Skeletal muscle tissue (tissue), 3 donors: ENCODE measurements at regions not wholly inside any gene's neighbourhood (a gene's known extent, or its start where the extent isn't known, plus 50 kb on each side); places are given as distances from the start of the nearest gene placed in this dataset.

Experiments used
- H3K27ac ChIP-seq: one replicate; pipeline ENCODE4 v1.7.0; 2013; ENCODE audit warnings: mild to moderate bottlenecking, low read depth, low read length, inconsistent platforms
- H3K27me3 ChIP-seq, 3 donors: one replicate each; pipeline ENCODE4 v1.7.0; 2013; ENCODE audit warnings: low read length in 3 of 3; ENCODE audit not compliant: control insufficient read depth in 3 of 3, insufficient read depth in 3 of 3
- H3K36me3 ChIP-seq, 3 donors: one replicate each; pipeline ENCODE4 v1.7.0; 2013; ENCODE audit warnings: low read length in 3 of 3; ENCODE audit not compliant: control insufficient read depth in 3 of 3, insufficient read depth in 3 of 3
- H3K4me1 ChIP-seq, 3 donors: one replicate each; pipeline ENCODE4 v1.7.0; 2013; ENCODE audit warnings: low read length in 3 of 3, mild to moderate bottlenecking in 3 of 3; ENCODE audit not compliant: control insufficient read depth in 3 of 3, insufficient read depth in 3 of 3
- H3K4me3 ChIP-seq, 3 donors: one replicate each; pipeline ENCODE4 v1.7.0; 2013; ENCODE audit warnings: low read length in 3 of 3
- H3K9ac ChIP-seq, 3 donors: one replicate each; pipeline ENCODE4 v1.7.0; 2013; ENCODE audit warnings: low read length in 3 of 3, mild to moderate bottlenecking in 3 of 3, moderate library complexity in 2 of 3, low read depth in 1 of 3
- H3K9me3 ChIP-seq, 3 donors: one replicate each; pipeline ENCODE4 v1.7.0; 2013; ENCODE audit warnings: low read length in 3 of 3; ENCODE audit not compliant: control insufficient read depth in 3 of 3
- donor health status: Osteomylitis.

DNA sequence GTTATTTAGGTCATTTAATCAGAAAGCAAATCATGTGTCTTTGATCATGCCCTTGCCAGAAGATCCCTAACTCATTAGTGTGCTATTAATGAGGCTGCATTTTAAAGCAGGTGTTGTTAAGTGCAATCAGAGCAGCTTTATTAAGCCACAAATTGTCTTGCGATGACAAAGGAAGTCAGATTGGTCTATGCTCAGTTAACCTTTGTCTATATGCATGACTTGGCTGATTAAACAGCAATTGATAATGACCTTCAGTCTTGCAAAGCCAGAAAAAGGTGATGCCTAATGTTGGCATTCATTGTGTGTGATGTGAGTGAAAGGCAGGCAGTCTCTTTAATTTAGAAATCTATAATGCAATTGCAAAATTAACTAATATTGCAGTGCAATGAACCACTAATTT is 166.9 kb downstream of the RND3 start:
- H3K4me3 ChIP-seq = no peak overlapping the region
- H3K9me3 ChIP-seq = peaks cover 0 to 5% (median 0%) of the 10 kb centered on the region in 3 donors
- H3K27me3 ChIP-seq = no peaks in the 10 kb centered on the region
- no peak overlapping the region for H3K27ac ChIP-seq
- no peaks in the 10 kb centered on the region for H3K4me1 ChIP-seq
- H3K9ac ChIP-seq = no peak overlapping the region
- no peaks in the 10 kb centered on the region for H3K36me3 ChIP-seq

GRCh38 chr2:150319658-150320555 is 167.6 kb downstream of the RND3 start:
- no peaks in the 10 kb centered on the region for H3K36me3 ChIP-seq
- H3K9ac ChIP-seq = no peak overlapping the region
- no peak overlapping the region for H3K27ac ChIP-seq
- no peak overlapping the region for H3K4me3 ChIP-seq
- peaks cover 0 to 7% (median 0%) of the 10 kb centered on the region in 3 donors for H3K9me3 ChIP-seq
- H3K4me1 ChIP-seq = no peaks in the 10 kb centered on the region
- no peaks in the 10 kb centered on the region for H3K27me3 ChIP-seq

- Histone ChIP-seq H3K27me3 (no peaks in the 10 kb centered on the region), H3K9ac (no peak overlapping the region), H3K4me1 (no peaks in the 10 kb centered on the region), H3K27ac (no peak overlapping the region), H3K4me3 (no peak overlapping the region), H3K36me3 (no peaks in the 10 kb centered on the region), H3K9me3 (peaks cover 0 to 7% (median 0%) of the 10 kb centered on the region in 3 donors)
These were observed 168.4 kb downstream of the RND3 start for GRCh38 chr2:150319085-150319484.

DNA sequence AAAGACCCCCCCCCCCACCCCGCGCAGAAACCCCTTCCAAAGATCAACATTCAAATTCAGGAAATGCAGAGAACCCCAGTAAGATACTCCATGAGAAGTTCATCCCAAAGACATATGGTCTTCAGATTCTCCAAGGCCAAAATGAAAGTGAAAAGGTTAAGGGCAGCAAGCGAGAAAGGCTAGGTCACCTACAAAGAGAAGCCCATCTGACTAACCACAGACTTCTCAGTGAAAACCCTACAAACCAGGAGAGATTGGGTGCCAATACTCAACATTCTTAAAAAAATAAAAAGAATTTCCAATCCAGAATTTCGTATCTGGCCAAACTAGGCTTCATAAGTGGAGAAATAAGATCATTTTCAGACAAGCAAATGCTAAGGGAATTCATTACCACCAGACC is 175.2 kb downstream of the RND3 start:
- Histone ChIP-seq H3K9ac (no peak overlapping the region), H3K36me3 (no peaks in the 10 kb centered on the region), H3K4me1 (no peaks in the 10 kb centered on the region), H3K27me3 (no peaks in the 10 kb centered on the region), H3K4me3 (no peak overlapping the region), H3K9me3 (peaks cover 0 to 7% (median 0%) of the 10 kb centered on the region in 3 donors), H3K27ac (no peak overlapping the region)

GRCh38 chr2:150309311-150310080 is 178.0 kb downstream of the RND3 start:
- Histone ChIP-seq H3K36me3 (no peaks in the 10 kb centered on the region), H3K9ac (no peak overlapping the region), H3K4me3 (no peak overlapping the region), H3K27me3 (no peaks in the 10 kb centered on the region), H3K27ac (no peak overlapping the region), H3K9me3 (no peaks in the 10 kb centered on the region), H3K4me1 (no peaks in the 10 kb centered on the region)

DNA sequence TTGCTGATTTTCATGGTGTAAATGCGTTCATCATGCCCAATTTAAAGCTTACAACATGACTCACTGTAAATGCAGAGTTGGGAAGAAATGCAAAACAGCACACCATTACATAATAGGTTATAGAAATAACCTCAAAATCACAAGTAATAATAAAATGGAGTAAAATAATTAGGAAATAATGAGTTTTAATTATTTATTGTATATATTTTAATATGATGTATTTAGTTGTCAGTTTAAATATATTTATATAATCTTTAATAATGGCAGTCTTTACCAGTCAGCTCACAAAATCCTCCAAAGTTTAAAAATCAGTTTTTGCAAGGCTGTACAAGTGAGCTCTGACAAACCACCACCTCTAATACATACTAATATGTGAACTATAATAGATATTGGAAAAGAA is 180.2 kb downstream of the RND3 start:
- Histone ChIP-seq H3K27me3 (no peaks in the 10 kb centered on the region), H3K4me1 (no peaks in the 10 kb centered on the region), H3K36me3 (no peaks in the 10 kb centered on the region), H3K27ac (no peak overlapping the region), H3K9ac (no peak overlapping the region), H3K4me3 (no peak overlapping the region), H3K9me3 (peaks cover 0 to 4% (median 0%) of the 10 kb centered on the region in 3 donors)

DNA sequence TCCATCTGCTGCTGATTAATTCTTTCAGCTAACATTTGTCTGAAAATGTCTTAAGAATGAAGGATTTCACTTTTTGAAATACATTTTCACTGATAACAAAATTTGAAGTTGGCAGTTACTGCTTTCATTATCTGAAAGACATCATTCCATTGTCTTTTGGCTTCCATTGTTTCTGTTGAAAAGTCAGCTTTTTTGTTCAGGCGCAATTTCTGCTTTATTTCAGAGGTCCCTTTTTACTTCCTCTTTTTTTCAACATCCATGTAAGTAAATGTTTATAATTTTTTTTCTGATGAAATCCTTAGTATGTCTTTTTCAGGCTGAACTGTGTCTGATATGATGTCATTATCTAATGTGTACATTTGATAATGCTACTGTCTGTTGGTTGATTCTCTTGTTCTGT is 184.2 kb downstream of the RND3 start:
- no peak overlapping the region for H3K27ac ChIP-seq
- no peaks in the 10 kb centered on the region for H3K36me3 ChIP-seq
- no peaks in the 10 kb centered on the region for H3K4me1 ChIP-seq
- H3K27me3 ChIP-seq = no peaks in the 10 kb centered on the region
- peaks cover 0 to 4% (median 0%) of the 10 kb centered on the region in 3 donors for H3K9me3 ChIP-seq
- no peak overlapping the region for H3K9ac ChIP-seq
- no peak overlapping the region for H3K4me3 ChIP-seq

GRCh38 chr2:150298571-150299305 is 188.7 kb downstream of the RND3 start:
- no peaks in the 10 kb centered on the region for H3K36me3 ChIP-seq
- peaks cover 0 to 6% (median 0%) of the 10 kb centered on the region in 3 donors for H3K4me1 ChIP-seq
- peaks cover 0 to 4% (median 0%) of the 10 kb centered on the region in 3 donors for H3K9me3 ChIP-seq
- H3K27ac ChIP-seq = no peak overlapping the region
- no peak overlapping the region for H3K4me3 ChIP-seq
- no peaks in the 10 kb centered on the region for H3K27me3 ChIP-seq
- no peak overlapping the region for H3K9ac ChIP-seq

GRCh38 chr2:150296770-150297546 is 190.5 kb downstream of the RND3 start:
- Histone ChIP-seq H3K4me3 (no peak overlapping the region), H3K9ac (no peak overlapping the region), H3K4me1 (peaks cover 0 to 6% (median 0%) of the 10 kb centered on the region in 3 donors), H3K27me3 (no peaks in the 10 kb centered on the region), H3K27ac (no peak overlapping the region), H3K36me3 (no peaks in the 10 kb centered on the region), H3K9me3 (no peaks in the 10 kb centered on the region)
